GM06990 (cell line): ENCODE measurements at regions not wholly inside any gene's neighbourhood (a gene's known extent, or its start where the extent isn't known, plus 50 kb on each side); places are given as distances from the start of the nearest gene placed in this dataset.
"Not testable (repeated sequence)": the region's sequence is repeated elsewhere in the genome, so short reads cannot be mapped to it uniquely, and the experiment has no call there.

Source experiments
- DNase-seq: peaks from one replicate; pipeline ENCODE4 v3.0.0-alpha.2; 2011; ENCODE audit not compliant: insufficient read length; ENCODE audit errors: extremely low read depth
- H3K27me3 ChIP-seq: replicated peaks from 2 replicates; pipeline ENCODE4 v1.6.0; 2011; ENCODE audit warnings: low read length; ENCODE audit not compliant: control insufficient read depth, insufficient read depth
- H3K36me3 ChIP-seq: 2 replicates; pipeline ENCODE4 v1.5.1; 2011; ENCODE audit warnings: low read length; ENCODE audit not compliant: control insufficient read depth, insufficient read depth
- H3K4me3 ChIP-seq: replicated peaks from 2 replicates; pipeline ENCODE4 v1.5.1; 2011; ENCODE audit warnings: low read depth, mild to moderate bottlenecking, control low read depth, low read length
- CTCF ChIP-seq: IDR thresholded peaks from 2 replicates; pipeline ENCODE4 v1.5.1; 2011; ENCODE audit warnings: low read length, control low read depth, mild to moderate bottlenecking, inconsistent platforms; ENCODE audit not compliant: insufficient read depth, poor library complexity, severe bottlenecking

DNA sequence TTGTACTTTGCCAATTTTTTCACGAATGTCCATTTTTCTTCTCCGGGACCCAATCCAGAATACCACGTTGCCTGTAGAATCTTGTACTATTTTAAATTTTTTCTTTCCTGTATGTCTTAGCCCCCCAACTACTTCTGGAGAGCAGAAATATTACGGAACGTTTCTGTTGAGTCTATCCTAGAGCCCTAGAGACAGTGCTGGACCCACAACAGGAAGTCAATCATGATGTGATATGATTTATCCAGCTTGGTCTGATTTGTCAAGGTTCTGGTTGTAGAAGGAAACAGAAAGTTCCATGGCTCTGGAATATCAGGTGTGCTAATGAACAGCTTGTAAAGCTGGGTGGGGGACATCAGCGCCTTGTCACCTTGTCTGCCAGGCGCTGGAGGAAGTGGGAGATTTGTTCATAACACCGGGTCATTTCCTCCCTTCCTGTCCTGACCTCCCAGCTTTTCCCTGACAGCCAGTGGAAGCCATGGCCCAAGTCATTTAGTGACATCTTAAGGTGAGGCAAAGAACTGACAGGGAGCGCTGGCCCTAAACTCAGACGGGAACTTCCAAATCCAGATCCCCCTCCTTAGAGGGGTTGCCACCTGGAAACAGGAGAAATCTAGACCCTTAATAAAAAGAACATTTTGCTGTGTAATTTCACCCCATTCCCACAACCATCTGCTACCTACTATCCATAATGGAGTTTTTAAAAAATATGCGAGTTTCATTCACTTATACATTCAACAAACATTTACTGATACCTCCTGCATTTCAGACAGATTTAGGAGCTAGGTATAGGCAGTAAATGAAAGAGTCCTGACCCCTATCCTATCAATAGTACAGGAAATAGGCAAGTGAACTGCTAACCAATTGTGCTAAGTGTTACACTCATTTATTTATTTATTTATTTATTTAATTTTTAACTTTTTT is 130.5 kb downstream of the ZFP64 start:
- no peak overlapping the region for H3K4me3 ChIP-seq
- no peak for TF ChIP-seq CTCF
- no peaks in the 10 kb centered on the region for H3K27me3 ChIP-seq
- DNase-seq, result no peak
- H3K36me3 ChIP-seq, result no peaks in the 10 kb centered on the region

DNA sequence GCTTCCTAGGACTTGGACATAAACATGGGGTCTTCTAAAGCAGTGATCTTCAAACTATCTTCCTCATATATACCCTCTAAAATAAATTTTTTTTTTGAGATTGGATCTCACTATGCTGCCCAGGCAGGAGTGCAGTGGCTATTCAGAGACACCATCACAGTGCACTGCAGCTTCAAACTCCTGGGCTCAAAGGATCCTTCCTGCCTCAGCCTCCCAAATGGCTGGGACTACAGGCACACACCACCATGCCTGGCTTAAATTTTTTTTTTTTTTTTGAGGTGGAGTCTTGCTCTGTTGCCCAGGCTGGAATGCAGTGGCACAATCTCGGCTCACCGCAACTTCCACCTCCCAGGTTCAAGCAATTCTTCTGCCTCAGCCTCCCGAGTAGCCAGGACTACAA is 134.4 kb downstream of the ZFP64 start:
- H3K4me3 ChIP-seq, DNase-seq, H3K27me3 ChIP-seq, H3K36me3 ChIP-seq: not testable (repeated sequence)

DNA sequence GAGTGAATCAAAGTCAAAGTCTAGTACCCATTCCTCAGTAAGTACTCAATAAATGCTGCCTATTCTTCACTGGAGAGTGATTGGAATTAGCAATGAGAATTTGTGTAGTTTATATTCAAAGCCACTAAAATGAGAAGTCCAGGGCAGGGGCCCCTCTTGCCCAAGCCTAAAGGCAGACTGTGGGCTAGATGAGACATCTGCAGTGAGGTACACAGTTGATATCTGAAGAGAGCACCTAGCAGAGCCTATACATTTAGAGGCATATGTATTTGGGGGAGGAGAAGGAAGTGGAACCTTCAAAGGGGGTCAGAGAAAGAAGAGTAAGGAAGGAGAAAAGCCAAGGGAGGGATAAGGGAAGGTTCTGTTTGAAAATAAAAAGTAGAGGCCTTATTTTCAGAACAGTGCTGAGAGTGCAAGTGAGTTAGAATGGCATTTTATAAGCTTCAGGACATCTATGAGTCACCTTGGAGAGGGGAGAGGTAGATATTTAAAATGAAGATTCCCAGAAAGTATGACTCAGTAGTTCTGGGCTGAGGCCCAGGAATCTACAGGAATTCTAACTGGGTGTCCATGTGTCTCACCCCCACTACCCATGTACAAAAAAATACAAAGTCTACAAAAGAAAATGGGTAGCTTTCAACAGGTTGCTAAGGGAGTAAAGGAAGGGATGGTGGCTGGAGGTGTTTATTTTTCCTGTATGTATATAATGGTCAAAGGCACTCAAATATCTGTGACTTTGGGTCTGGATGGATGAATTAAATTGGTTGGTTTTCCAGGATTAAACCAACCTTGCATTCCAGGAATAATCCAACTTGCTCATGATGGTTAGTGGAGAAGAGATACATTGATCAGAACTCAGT is 135.1 kb downstream of the ZFP64 start:
- Histone ChIP-seq H3K27me3 (no peaks in the 10 kb centered on the region), H3K36me3 (no peaks in the 10 kb centered on the region), H3K4me3 (no peak overlapping the region)
- no peak for TF ChIP-seq CTCF
- no peak for DNase-seq

GRCh38 chr20:52054123-52054522 is 137.5 kb downstream of the ZFP64 start:
- no peaks in the 10 kb centered on the region for H3K36me3 ChIP-seq
- H3K4me3 ChIP-seq, result no peak overlapping the region
- TF ChIP-seq CTCF, result no peak
- no peak for DNase-seq
- H3K27me3 ChIP-seq, result no peaks in the 10 kb centered on the region

- DNase-seq, result no peak
- no peaks in the 10 kb centered on the region for H3K27me3 ChIP-seq
- TF ChIP-seq CTCF, result no peak
- H3K4me3 ChIP-seq, result no peak overlapping the region
- H3K36me3 ChIP-seq, result no peaks in the 10 kb centered on the region
Observed at GRCh38 chr20:52049001-52049731, 142.4 kb downstream of the ZFP64 start.
